ENCODE measurements at regions not wholly inside any gene's neighbourhood (a gene's known extent, or its start where the extent isn't known, plus 50 kb on each side); places are given as distances from the start of the nearest gene placed in this dataset.

DNA sequence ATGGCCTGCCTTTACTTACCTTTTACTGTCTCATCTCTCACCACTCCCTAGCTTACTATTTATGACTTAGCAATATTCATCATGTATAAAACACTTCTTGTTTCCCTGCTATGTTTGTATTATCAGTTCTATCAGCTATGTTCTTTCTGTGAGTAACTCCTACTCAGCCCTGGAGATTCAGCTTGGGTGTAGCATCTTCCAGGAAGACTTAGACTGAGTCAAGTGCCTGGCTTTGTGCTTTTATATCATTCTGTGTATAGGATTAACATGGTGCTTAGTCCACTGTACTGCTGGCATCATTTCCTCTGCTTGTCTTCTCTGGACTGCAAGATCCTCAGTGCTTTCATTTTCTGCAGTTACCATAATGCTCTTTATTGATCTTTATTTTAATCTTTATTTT lies 257.8 kb downstream of the BTBD3 start:
- Mint-ChIP-seq H3K4me1 (ENCODE audit: low read depth, unreplicated experiment) (peaks cover 17% of the 10 kb centered on the region), H3K36me3 (ENCODE audit: low read depth, unreplicated experiment) (no peaks in the 10 kb centered on the region), H3K27me3 (ENCODE audit: low read depth, unreplicated experiment) (no peaks in the 10 kb centered on the region), H3K4me3 (ENCODE audit: unreplicated experiment) (no peak overlapping the region), H3K27ac (ENCODE audit: unreplicated experiment) (no peak overlapping the region), H3K9me3 (ENCODE audit: unreplicated experiment) (no peaks in the 10 kb centered on the region)
- no peak overlapping the region for H2AFZ ChIP-seq (ENCODE audit: low read depth, low read length)
- H4K20me1 ChIP-seq (ENCODE audit: insufficient read depth, low read length), result no peaks in the 10 kb centered on the region
- H3K9ac ChIP-seq (ENCODE audit: low read length), result no peak overlapping the region
- TF ChIP-seq, protein P1, sequence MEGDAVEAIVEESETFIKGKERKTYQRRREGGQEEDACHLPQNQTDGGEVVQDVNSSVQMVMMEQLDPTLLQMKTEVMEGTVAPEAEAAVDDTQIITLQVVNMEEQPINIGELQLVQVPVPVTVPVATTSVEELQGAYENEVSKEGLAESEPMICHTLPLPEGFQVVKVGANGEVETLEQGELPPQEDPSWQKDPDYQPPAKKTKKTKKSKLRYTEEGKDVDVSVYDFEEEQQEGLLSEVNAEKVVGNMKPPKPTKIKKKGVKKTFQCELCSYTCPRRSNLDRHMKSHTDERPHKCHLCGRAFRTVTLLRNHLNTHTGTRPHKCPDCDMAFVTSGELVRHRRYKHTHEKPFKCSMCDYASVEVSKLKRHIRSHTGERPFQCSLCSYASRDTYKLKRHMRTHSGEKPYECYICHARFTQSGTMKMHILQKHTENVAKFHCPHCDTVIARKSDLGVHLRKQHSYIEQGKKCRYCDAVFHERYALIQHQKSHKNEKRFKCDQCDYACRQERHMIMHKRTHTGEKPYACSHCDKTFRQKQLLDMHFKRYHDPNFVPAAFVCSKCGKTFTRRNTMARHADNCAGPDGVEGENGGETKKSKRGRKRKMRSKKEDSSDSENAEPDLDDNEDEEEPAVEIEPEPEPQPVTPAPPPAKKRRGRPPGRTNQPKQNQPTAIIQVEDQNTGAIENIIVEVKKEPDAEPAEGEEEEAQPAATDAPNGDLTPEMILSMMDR (IDR thresholded peaks at IDR 0.05; ENCODE audit: insufficient read depth, low read depth, low read length), result no peak
- no peak for TF ChIP-seq EZH2 (IDR thresholded peaks at IDR 0.05; ENCODE audit: insufficient read depth, low read length)
- H3K4me2 ChIP-seq (ENCODE audit: low read length), result no peak overlapping the region
- no peak for FAIRE-seq
- no peaks in the 10 kb centered on the region for H3K27me3 ChIP-seq (ENCODE audit: insufficient read depth, low read length)
- H3K4me1 ChIP-seq (ENCODE audit: insufficient read depth, low read length), result peaks cover 5% of the 10 kb centered on the region
- H3K9me3 ChIP-seq (ENCODE audit: insufficient read depth, low read depth, low read length), result no peaks in the 10 kb centered on the region
- H3K36me3 ChIP-seq (ENCODE audit: insufficient read depth, low read length), result no peaks in the 10 kb centered on the region
- no peak overlapping the region for H3K4me3 ChIP-seq (ENCODE audit: insufficient read depth, low read depth, low read length)
- no peak for DNase-seq (ENCODE audit: low read depth)
- no peak overlapping the region for H3K27ac ChIP-seq (ENCODE audit: low read depth, low read length)
- no peaks in the 10 kb centered on the region for H3K79me2 ChIP-seq (ENCODE audit: insufficient read depth, low read length)

DNA sequence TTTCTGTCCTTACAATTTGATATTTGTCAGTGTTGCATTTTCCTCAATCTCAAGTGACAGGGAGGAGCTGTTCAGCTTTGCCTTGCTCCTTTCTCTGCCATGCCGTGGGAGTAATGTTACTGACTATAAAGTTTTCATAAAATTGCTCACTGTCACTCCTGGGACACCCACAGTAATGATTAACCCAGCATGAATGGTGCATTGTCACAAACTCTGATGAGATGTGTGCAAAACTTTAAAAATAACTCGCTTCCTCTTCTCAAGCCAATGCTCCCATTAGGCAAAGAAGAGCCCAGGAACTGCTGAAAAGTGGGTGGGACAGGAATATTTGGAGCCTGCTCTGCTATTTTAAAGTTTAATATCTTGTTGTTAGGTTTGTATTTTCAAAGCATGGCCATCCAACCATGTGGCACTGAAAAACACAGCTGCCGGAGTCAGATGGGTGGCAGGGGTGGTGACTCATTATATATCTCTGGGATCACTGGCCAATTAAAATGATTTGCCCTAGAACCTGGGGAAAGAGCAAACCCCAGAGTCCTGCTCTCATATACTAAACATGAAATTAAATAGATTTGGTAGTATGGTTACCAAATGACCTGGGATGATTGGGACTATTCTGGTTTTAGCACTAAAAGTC lies 260.1 kb downstream of the BTBD3 start:
- H3K9me3 ChIP-seq (ENCODE audit: insufficient read depth, low read depth, low read length), result no peaks in the 10 kb centered on the region
- H3K36me3 ChIP-seq (ENCODE audit: insufficient read depth, low read length), result no peaks in the 10 kb centered on the region
- H4K20me1 ChIP-seq (ENCODE audit: insufficient read depth, low read length), result no peaks in the 10 kb centered on the region
- H3K4me3 ChIP-seq (ENCODE audit: insufficient read depth, low read depth, low read length), result no peak overlapping the region
- H3K9ac ChIP-seq (ENCODE audit: low read length), result no peak overlapping the region
- no peaks in the 10 kb centered on the region for H3K27me3 Mint-ChIP-seq (ENCODE audit: low read depth, unreplicated experiment)
- H3K79me2 ChIP-seq (ENCODE audit: insufficient read depth, low read length), result no peaks in the 10 kb centered on the region
- no peaks in the 10 kb centered on the region for H3K4me1 ChIP-seq (ENCODE audit: insufficient read depth, low read length)
- no peak overlapping the region for H3K27ac ChIP-seq (ENCODE audit: low read depth, low read length)
- H2AFZ ChIP-seq (ENCODE audit: low read depth, low read length), result no peak overlapping the region
- no peaks in the 10 kb centered on the region for H3K27me3 ChIP-seq (ENCODE audit: insufficient read depth, low read length)
- H3K4me1 Mint-ChIP-seq (ENCODE audit: low read depth, unreplicated experiment), result peaks cover 6% of the 10 kb centered on the region
- no peak overlapping the region for H3K4me3 Mint-ChIP-seq (ENCODE audit: unreplicated experiment)
- H3K4me2 ChIP-seq (ENCODE audit: low read length), result no peak overlapping the region
- TF ChIP-seq, protein P1 (IDR thresholded peaks at IDR 0.05; ENCODE audit: insufficient read depth, low read depth, low read length), result no peak
- no peak for TF ChIP-seq EZH2 (IDR thresholded peaks at IDR 0.05; ENCODE audit: insufficient read depth, low read length)
- no peaks in the 10 kb centered on the region for H3K36me3 Mint-ChIP-seq (ENCODE audit: low read depth, unreplicated experiment)
- no peak overlapping the region for H3K27ac Mint-ChIP-seq (ENCODE audit: unreplicated experiment)
- DNase-seq (ENCODE audit: low read depth) (no peak), FAIRE-seq (no peak)
- H3K9me3 Mint-ChIP-seq (ENCODE audit: unreplicated experiment), result no peaks in the 10 kb centered on the region

DNA sequence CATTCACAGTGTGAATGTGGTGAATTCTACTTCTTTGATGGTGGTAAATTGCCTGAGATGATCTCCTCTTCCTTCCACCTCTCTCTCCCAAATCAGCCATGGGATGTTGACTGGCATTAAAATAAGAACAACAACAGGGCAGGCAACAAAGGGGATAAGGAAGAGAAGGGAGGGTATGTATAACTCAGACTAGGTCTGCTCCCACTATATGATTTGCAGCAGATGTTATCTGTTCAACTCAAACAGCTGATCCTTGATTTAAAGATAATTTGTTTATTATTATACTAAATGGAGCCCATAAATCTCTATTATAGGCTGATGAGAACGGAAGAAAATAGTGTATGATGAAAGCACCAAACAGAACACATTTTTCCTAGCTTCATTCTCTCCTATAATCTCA lies 262.0 kb downstream of the BTBD3 start:
- Histone ChIP-seq H3K27me3 (ENCODE audit: insufficient read depth, low read length) (no peaks in the 10 kb centered on the region), H4K20me1 (ENCODE audit: insufficient read depth, low read length) (no peaks in the 10 kb centered on the region), H3K4me3 (ENCODE audit: insufficient read depth, low read depth, low read length) (no peak overlapping the region), H2AFZ (ENCODE audit: low read depth, low read length) (no peak overlapping the region), H3K9ac (ENCODE audit: low read length) (no peak overlapping the region), H3K79me2 (ENCODE audit: insufficient read depth, low read length) (no peaks in the 10 kb centered on the region), H3K36me3 (ENCODE audit: insufficient read depth, low read length) (no peaks in the 10 kb centered on the region), H3K4me1 (ENCODE audit: insufficient read depth, low read length) (no peaks in the 10 kb centered on the region), H3K4me2 (ENCODE audit: low read length) (no peak overlapping the region), H3K9me3 (ENCODE audit: insufficient read depth, low read depth, low read length) (no peaks in the 10 kb centered on the region), H3K27ac (ENCODE audit: low read depth, low read length) (no peak overlapping the region)
- H3K36me3 Mint-ChIP-seq (ENCODE audit: low read depth, unreplicated experiment), result no peaks in the 10 kb centered on the region
- H3K27me3 Mint-ChIP-seq (ENCODE audit: low read depth, unreplicated experiment), result no peaks in the 10 kb centered on the region
- DNase-seq (ENCODE audit: low read depth) (no peak), FAIRE-seq (no peak)
- no peak overlapping the region for H3K4me3 Mint-ChIP-seq (ENCODE audit: unreplicated experiment)
- no peaks in the 10 kb centered on the region for H3K9me3 Mint-ChIP-seq (ENCODE audit: unreplicated experiment)
- no peak overlapping the region for H3K27ac Mint-ChIP-seq (ENCODE audit: unreplicated experiment)
- TF ChIP-seq, protein P1 (IDR thresholded peaks at IDR 0.05; ENCODE audit: insufficient read depth, low read depth, low read length), result no peak
- TF ChIP-seq EZH2 (IDR thresholded peaks at IDR 0.05; ENCODE audit: insufficient read depth, low read length), result no peak
- H3K4me1 Mint-ChIP-seq (ENCODE audit: low read depth, unreplicated experiment), result peaks cover 4% of the 10 kb centered on the region
